HG02571 (cell line): ENCODE measurements at regions not wholly inside any gene's neighbourhood (a gene's known extent, or its start where the extent isn't known, plus 50 kb on each side); places are given as distances from the start of the nearest gene placed in this dataset.

Experiments
- ATAC-seq: cut with Tn5 transposase; IDR thresholded peaks from one replicate; pipeline ENCODE4 v1.9.1; 2021; ENCODE audit warnings: mild to moderate bottlenecking, moderate library complexity; ENCODE audit not compliant: unreplicated experiment

DNA sequence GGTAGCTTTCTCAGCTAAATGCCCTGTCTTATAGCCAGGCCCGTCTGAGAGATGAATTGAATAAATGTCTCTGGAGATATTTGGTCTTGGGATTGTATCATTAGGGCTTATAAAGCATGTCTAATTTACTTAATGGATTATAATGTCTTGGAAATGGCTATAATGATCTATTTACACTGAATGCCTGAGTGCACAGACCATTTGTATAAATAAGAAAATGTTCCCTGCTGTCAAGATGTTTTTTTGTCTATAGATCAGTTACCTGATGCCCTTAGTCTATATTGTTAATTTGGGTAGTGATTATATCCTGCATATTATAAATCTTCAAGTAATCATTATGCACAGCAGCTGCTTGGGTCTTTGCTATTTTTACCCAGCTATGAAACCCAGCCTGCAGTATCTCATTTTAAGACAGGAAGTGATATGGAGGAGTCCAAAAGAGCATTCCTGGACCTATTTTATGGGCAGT is 112.9 kb upstream of the ACTBL2 start:
- no peak for ATAC-seq

DNA sequence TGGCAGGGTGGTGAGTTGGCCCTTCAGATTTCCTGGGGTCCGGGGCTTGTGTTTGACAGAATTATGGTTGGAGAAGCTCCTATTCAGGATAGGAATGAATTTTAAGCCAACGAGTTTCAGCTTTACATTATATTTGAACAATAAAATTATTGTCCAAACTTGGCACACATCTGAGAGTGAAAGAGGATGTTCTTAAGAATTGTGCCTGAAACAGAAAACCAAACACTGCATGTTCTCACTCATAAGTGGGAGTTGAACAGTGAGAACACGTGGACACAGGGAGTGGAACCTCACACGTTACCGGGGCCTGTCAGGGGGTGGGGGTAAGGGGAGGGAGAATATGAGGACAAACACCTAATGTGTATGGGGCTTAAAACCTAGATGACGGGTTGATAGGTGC is 111.8 kb upstream of the ACTBL2 start:
- no peak for ATAC-seq

- ATAC-seq = no peak
Observed at GRCh38 chr5:57592236-57592635, 109.6 kb upstream of the ACTBL2 start.

DNA sequence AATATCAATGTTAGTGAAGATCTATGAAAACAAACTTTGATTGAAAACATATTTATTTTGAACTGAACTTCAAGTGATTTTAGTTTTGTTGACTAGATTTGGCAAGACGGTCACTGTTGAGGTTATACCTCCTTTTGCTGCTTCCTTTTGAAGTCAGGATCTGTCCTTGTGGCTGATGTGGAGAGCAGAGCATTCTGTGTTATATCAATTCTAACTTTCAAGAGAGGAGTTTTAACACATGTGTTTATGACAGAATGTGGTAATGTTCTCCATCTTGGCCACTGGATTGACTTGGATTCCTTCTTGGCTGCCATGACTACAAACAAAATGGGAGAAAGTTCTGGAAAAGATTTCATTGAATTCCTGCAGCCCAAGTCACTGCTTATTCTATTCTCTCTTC is 104.0 kb upstream of the ACTBL2 start:
- no peak for ATAC-seq

DNA sequence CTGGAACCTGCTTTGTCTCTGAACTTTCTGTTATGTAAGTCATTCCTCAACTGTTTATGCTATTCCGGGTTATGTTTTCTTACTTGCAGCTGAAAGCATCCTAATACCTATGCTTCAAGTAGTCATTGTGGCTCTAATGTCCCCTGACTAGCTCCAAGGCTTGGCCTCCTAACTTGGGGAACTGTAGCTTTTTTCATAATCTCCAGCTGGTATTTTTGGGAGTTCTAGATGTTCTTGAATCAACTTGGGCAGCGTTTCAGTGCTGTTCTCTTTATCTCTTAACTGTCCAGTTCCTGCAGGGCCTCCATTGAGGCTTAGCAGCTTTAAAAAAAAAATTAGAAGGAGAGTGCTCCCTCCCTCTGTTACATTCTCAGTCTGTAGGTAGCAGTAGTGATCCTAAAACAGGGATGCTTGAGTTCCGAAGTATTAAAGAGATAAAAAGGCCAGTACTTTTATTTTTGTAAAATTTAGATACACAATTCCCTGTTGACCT is 100.0 kb upstream of the ACTBL2 start:
- ATAC-seq = no peak

GRCh38 chr5:57581772-57582171 is 99.2 kb upstream of the ACTBL2 start:
- ATAC-seq = no peak

DNA sequence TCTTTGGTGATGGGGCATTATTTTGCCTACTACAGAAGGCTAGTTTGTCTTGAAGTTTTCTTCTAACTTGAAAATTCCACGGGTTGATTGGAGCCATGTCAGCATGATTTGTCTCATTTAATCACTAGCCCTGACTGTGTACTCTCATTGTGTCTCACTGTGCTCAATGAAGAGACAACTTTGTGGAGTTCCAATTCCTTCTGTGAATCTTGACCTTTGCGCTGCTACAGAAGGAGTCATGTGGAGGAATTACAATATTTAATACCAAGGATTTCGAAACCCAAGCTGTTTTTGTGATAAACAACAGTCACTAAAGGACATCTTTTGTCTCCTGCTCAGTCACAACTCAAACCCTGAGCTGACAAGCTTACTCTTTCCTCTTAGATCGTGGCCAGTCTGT is 98.6 kb upstream of the ACTBL2 start:
- no peak for ATAC-seq

GRCh38 chr5:57577432-57578175 is 95.0 kb upstream of the ACTBL2 start:
- no peak for ATAC-seq

GRCh38 chr5:57576317-57576716 is 93.7 kb upstream of the ACTBL2 start:
- ATAC-seq = no peak

- ATAC-seq = no peak
Observed at GRCh38 chr5:57575839-57576238, 93.2 kb upstream of the ACTBL2 start.

DNA sequence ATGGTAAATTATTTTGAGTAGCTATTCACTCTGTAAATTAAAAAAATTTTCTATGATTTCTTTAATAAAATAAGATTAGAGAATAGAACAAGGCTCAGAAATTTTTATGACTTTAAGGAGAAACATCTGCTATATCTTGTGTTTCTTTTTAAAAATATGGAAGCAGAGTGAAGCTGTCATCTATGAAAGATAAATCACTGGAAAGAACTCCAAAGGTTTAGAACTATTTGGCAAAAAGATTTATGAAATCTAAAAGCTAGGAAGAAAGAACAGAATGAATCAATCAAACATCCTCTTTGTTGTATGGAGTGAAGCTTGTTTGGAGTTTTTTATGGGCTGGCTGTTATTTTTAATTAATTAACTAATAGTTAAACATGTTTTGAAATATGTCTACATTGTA is 89.8 kb upstream of the ACTBL2 start:
- no peak for ATAC-seq

GRCh38 chr5:57569601-57570000 is 87.0 kb upstream of the ACTBL2 start:
- no peak for ATAC-seq

DNA sequence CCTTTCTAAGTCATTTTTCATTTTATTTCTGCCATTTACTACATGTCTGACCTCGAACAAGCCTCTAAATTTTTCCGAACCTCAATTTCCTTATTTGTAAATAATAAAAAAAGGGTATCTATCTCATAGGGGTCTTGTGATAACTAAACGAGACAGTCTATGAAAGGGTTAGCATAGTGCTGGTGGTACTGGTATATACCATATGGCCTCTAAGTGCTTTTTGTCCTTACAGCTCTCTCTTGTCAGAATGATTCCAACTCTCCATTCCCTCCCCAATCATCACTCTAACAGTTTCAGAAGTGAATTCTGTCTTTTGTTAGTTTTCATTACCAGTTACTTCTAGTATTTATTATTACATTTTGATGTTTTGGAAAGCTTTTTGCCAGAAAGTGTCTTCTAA is 85.5 kb upstream of the ACTBL2 start:
- no peak for ATAC-seq

DNA sequence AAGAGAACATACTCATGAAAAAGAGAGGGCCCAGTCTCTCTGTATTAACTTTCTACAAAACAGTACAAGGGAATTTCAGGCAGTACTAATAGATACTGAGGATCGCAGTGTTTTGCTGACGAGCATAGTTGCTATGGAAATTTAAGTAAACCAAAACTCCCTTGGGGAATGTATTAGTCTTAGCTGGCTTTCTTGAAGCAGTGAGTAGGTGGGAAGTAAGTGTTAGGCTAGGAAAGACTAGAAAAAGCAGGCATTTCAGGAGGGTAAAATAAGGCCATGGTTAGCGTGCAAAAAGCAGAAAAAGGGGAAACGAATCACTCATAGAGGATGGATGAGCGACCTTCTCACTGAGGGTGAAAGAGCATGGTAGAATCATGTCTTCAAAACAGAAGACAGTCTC is 84.3 kb upstream of the ACTBL2 start:
- no peak for ATAC-seq

- ATAC-seq = no peak
Observed at GRCh38 chr5:57561231-57561842, 78.7 kb upstream of the ACTBL2 start.

GRCh38 chr5:57559110-57559635 is 76.6 kb upstream of the ACTBL2 start:
- no peak for ATAC-seq

DNA sequence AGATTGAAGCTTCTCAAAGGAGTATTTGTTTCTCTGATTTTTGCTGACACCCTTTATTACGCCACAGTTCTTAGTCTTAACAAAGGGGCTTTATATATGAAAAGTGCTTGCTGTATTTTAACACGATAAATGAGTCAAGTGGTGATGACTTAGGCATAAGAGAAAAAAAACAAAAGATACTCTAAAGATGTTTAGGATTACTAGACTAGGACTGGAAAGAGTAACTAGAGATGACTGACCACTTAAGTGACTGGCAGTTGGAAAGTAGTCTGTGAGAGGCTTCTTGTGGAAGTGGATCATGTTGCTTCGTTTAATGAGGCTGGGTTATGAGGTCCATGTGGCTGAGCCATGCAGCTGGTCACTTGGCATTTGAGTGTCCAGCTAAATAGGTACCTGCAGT is 69.4 kb upstream of the ACTBL2 start:
- no peak for ATAC-seq

DNA sequence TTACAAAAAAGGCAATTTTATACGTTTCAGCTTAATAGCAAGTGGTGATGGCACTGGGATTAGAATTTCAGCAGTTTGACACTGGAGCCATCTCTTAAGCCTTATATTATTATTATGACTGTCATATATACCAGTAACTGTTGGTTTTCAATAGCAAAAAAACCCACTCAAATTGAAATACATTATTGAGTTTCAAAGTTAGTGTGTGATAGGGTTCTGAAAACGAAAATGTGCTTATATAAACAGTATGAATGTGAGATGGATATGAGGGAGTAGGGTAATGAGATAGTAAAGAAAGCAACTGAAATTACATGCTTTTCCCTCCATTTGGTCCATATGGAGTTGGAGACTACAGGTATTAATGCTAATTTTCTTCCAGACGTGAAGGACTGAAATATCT is 68.6 kb upstream of the ACTBL2 start:
- no peak for ATAC-seq

GRCh38 chr5:57550132-57550531 is 67.5 kb upstream of the ACTBL2 start:
- ATAC-seq = no peak

GRCh38 chr5:57549566-57549965 is 67.0 kb upstream of the ACTBL2 start:
- ATAC-seq = no peak

DNA sequence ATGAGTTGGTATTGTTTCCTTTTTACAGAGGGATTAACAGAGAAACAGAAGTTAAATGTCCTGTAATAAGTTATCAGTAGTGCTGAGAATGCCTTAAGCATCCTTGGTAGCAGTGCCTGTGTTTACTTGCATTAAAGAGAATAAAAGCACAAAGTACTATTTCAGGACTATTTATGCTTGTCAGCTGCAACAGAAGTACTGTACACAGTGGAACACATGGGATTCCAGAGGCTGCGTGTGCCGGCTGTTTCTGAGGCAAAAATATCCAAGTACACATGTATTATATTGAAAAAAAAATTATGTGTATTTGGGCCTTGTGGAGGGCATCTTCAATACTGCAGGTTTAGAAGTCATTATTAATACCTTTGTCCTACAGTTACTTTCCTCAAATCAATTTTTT is 58.2 kb upstream of the ACTBL2 start:
- no peak for ATAC-seq

GRCh38 chr5:57539281-57539701 is 56.7 kb upstream of the ACTBL2 start:
- ATAC-seq = no peak
